ENCODE measurements at regions not wholly inside any gene's neighbourhood (a gene's known extent, or its start where the extent isn't known, plus 50 kb on each side); places are given as distances from the start of the nearest gene placed in this dataset.
"Not testable (repeated sequence)": the region's sequence is repeated elsewhere in the genome, so short reads cannot be mapped to it uniquely, and the experiment has no call there.

DNA sequence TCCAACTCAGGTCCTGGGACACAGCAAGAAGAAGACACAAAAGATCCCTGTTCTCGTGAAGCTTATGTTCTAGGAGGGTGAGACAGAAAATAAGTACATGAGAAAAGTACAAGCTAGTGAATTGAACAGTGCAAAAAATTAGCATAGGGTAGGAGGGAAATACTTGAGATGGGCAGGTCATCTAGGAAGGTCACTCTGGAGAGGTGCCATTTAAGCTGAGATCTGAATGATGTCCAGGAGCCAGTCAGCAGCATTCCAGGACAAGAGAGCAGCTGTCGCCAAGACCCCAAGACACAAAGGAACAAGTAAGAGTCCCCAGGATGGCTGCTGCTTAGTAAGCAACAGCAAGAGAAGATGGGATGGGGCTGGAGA is 379.4 kb downstream of the ANAPC1 start:
- TF ChIP-seq, protein P1, sequence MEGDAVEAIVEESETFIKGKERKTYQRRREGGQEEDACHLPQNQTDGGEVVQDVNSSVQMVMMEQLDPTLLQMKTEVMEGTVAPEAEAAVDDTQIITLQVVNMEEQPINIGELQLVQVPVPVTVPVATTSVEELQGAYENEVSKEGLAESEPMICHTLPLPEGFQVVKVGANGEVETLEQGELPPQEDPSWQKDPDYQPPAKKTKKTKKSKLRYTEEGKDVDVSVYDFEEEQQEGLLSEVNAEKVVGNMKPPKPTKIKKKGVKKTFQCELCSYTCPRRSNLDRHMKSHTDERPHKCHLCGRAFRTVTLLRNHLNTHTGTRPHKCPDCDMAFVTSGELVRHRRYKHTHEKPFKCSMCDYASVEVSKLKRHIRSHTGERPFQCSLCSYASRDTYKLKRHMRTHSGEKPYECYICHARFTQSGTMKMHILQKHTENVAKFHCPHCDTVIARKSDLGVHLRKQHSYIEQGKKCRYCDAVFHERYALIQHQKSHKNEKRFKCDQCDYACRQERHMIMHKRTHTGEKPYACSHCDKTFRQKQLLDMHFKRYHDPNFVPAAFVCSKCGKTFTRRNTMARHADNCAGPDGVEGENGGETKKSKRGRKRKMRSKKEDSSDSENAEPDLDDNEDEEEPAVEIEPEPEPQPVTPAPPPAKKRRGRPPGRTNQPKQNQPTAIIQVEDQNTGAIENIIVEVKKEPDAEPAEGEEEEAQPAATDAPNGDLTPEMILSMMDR (conservative IDR thresholded peaks at IDR 0.05 in 1 of 2, IDR thresholded peaks at IDR 0.05 in 1 of 2; ENCODE audit: extremely low read depth in 1 of 2, insufficient read depth in 1 of 2, low read depth in 1 of 2, low read length in 2 of 2), result not testable (repeated sequence)
- TF ChIP-seq EZH2 (IDR thresholded peaks at IDR 0.05; ENCODE audit: borderline replicate concordance, low read length), result not testable (repeated sequence)

Measured in mammary epithelial cell (primary cell).